GM12873 (cell line): ENCODE measurements at regions not wholly inside any gene's neighbourhood (a gene's known extent, or its start where the extent isn't known, plus 50 kb on each side); places are given as distances from the start of the nearest gene placed in this dataset.

Experiments
- TF ChIP-seq, protein P1 (sequence below): IDR thresholded peaks from 2 replicates; pipeline ENCODE4 v1.5.1; 2012; ENCODE audit warnings: low read depth, mild to moderate bottlenecking, moderate library complexity, low read length, control low read depth; ENCODE audit not compliant: insufficient read depth; ENCODE audit errors: missing control alignments

DNA sequence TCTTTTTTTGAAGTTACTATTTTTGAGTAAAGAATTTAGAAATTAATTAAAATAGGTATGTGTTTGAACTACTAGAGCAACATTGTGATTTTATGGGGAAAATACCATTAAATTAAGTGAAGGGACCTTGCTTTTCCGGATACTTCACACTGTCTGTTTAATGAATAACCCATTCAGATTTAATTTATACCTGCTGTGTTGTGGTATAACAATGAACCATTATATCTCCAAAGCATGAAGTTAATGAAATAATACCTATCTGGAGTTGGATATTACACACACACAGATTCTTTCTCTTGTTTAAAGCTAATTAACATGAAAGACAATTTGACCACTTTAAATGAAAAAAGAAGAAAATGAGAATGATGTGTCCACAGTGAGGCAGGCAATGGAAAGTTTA is 195.0 kb upstream of the GPRIN3 start:
- TF ChIP-seq, protein P1, sequence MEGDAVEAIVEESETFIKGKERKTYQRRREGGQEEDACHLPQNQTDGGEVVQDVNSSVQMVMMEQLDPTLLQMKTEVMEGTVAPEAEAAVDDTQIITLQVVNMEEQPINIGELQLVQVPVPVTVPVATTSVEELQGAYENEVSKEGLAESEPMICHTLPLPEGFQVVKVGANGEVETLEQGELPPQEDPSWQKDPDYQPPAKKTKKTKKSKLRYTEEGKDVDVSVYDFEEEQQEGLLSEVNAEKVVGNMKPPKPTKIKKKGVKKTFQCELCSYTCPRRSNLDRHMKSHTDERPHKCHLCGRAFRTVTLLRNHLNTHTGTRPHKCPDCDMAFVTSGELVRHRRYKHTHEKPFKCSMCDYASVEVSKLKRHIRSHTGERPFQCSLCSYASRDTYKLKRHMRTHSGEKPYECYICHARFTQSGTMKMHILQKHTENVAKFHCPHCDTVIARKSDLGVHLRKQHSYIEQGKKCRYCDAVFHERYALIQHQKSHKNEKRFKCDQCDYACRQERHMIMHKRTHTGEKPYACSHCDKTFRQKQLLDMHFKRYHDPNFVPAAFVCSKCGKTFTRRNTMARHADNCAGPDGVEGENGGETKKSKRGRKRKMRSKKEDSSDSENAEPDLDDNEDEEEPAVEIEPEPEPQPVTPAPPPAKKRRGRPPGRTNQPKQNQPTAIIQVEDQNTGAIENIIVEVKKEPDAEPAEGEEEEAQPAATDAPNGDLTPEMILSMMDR = no peak

DNA sequence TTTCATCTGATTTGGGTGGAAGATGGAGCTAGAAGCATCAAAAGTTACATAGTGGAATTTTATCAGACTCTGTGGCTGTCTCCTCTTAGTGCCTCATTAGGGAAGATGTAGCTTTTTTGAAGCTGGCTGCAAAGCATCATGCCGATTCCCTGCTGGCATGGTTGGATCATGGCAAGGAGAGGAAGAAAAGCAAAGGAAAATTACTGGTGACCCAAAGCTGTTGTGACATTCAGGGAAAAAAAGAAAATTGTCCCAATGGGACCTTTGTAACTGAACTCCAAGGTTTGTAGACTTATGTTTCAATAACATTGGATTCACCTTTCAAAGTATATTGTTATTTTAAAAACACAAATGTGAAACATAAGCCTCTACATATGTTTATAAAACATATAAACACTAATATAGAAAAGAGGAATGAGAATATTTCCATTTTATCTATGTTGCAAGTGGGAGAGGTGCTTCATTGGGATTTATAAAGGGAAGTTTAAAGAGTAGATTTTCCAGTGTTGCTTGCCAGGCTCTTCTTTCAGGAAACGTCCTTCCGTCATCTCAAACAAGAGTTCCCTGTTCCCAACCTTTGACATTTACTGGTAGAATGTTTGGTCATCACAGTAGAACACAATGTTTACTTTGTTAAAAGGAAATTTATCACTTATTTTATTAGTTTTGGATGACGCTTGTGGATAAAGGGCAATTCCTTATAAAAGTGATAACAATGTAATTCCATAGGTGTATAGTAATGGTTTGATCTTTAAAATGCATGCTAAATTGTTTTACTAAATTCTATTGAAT is 190.1 kb upstream of the GPRIN3 start:
- TF ChIP-seq, protein P1 = no peak

DNA sequence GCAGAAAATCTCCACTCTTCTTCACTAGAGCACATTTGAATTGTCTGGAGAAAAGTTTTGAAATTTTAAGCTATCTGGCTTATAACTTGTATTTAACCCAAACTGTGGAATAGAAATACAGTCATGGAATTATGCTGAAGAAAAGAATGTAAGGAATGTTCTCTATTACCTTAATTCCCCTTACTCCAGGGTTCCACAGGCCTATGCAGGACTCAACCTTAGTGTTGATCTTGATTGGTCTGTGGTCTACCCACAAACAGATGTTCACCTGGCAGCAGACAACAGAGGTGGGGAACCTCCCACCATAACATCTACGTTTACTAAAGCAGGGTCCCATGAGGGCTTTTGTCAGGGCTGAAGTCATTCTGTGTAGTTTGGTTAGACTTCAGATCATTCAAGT is 189.3 kb upstream of the GPRIN3 start:
- TF ChIP-seq, protein P1 = no peak

DNA sequence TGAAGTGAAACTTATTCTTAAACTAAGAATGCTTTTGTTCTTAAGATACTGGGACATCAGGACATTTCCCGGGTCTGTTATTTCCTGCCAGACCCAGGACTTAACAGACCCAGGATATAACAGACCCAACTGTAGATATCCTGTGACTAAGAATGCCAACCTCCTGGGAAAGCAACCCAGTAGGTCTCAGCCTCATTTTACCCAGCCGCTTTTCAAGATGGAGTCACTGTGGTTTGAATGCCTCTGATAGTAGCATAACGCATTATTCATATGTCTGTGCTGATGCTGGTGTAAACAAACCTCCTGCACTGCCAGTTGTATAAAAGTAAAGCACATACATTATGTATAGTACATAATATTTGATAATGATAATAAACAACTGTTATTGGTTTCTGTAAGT is 185.8 kb upstream of the GPRIN3 start:
- TF ChIP-seq, protein P1 = no peak

DNA sequence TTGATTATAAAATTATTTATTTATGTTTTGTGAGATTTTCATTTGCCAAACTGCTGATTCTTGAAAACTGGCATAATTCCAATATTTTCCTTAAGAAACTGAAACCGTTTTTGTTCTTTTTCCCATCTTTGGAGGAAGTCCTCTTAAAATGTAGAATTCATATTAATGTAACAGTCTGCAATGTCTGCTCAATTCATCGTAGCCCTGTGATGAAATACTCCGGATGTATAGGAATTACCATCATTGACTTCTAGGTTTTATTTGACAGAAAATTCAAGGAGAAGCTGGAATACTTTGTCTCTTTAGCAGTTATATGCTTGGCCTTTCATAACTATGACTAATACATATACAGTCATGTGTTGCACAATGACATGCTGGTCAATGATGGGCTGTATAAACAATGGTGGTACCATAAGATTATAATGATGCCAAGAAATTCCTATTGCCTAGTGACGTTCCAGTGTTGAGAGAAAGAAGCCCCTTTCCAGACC is 185.0 kb upstream of the GPRIN3 start:
- TF ChIP-seq, protein P1 = no peak

DNA sequence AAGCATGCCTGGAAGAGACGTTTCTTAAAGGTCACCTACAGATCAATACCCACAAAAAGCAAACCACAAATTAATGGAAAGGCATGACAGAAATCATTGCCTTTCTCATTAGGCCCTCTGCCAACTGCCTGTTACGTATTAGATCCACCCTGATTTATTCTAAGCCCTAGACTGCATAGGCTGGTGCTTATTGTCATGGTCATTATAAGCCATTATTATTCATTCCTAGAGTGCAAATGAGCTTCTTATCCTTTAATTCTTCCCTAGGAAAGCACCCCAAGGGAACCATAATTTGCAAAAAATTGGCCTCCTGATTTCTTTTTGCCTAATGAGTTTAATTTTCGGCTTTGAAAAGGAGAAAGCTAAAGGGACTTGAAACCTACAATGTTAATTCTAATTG is 184.2 kb upstream of the GPRIN3 start:
- TF ChIP-seq, protein P1 = no peak

DNA sequence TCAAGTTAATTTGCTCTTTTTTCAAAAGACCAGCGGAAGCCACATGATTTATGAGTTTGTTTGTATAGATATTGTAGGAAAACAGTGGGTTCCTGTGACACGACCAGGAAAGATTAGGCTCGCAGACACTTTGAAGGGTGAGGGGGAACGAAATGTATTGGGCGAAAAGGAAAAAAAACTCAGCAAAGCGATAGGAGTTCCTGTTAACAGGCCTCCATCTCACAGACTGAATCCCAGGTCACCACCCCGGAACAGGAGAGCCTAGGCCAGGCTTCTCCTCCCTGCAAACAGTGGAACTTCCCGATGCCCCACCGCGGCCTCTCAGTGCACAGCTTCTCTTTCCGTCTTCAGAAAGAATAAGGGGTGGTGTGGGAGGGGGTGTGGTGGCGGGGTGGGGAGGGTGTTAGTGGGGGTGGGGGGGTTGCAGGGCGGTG is 181.8 kb upstream of the GPRIN3 start:
- TF ChIP-seq, protein P1 = no peak
